Fibroblast of lung (primary cell): ENCODE measurements at regions not wholly inside any gene's neighbourhood (a gene's known extent, or its start where the extent isn't known, plus 50 kb on each side); places are given as distances from the start of the nearest gene placed in this dataset.

ENCODE experiments used
- DNase-seq, 2 donors: peaks; one replicate each; pipeline versions ENCODE4 v3.0.0 to v3.0.0-alpha.2; 2010; ENCODE audit warnings: low read depth in 2 of 2
- H2AFZ ChIP-seq: 2 replicates; pipeline ENCODE4 v1.5.1; 2012; ENCODE audit warnings: low read length, control low read depth, inconsistent platforms
- H3K27ac ChIP-seq: 2 replicates; pipeline ENCODE4 v1.5.1; 2011; ENCODE audit warnings: low read length, control low read depth; ENCODE audit not compliant: insufficient read depth
- H3K27me3 ChIP-seq: 2 replicates; pipeline ENCODE4 v1.5.1; 2011; ENCODE audit warnings: mild to moderate bottlenecking, low read length; ENCODE audit not compliant: control insufficient read depth, insufficient read depth
- H3K36me3 ChIP-seq: 2 replicates; pipeline ENCODE4 v1.5.1; 2011; ENCODE audit warnings: low read length; ENCODE audit not compliant: control insufficient read depth, insufficient read depth
- H3K4me1 ChIP-seq: 2 replicates; pipeline ENCODE4 v1.5.1; 2011; ENCODE audit warnings: low read length; ENCODE audit not compliant: control insufficient read depth, insufficient read depth; ENCODE audit errors: extremely low read depth
- H3K4me2 ChIP-seq: 2 replicates; pipeline ENCODE4 v1.5.1; 2011; ENCODE audit warnings: low read length, control low read depth; ENCODE audit not compliant: insufficient read depth; ENCODE audit errors: extremely low read depth
- H3K4me3 ChIP-seq, 4 experiments: fragments of 200-600 bp in 1 of 4; sonication (generic) in 1 of 4; replicated peaks in 1 of 4; 2 replicates each; pipeline ENCODE4 v1.5.1; 2011 to 2016; ENCODE audit warnings: low read length in 4 of 4, low read depth in 3 of 4, mild to moderate bottlenecking in 3 of 4, control low read depth in 2 of 4, inconsistent platforms in 1 of 4, mixed read lengths in 1 of 4; ENCODE audit not compliant: insufficient read depth in 1 of 4; ENCODE audit errors: control extremely low read depth in 1 of 4
- H3K79me2 ChIP-seq: 2 replicates; pipeline ENCODE4 v1.5.1; 2012; ENCODE audit warnings: mild to moderate bottlenecking, low read length, inconsistent platforms; ENCODE audit not compliant: control insufficient read depth, insufficient read depth
- H3K9ac ChIP-seq: 2 replicates; pipeline ENCODE4 v1.5.1; 2011; ENCODE audit warnings: mild to moderate bottlenecking, low read length, control low read depth; ENCODE audit not compliant: insufficient read depth
- H3K9me3 ChIP-seq: 2 replicates; pipeline ENCODE4 v1.5.1; 2012; ENCODE audit warnings: low read depth, low read length; ENCODE audit not compliant: control insufficient read depth, insufficient read depth
- H4K20me1 ChIP-seq: 2 replicates; pipeline ENCODE4 v1.5.1; 2011; ENCODE audit warnings: low read length; ENCODE audit not compliant: control insufficient read depth, insufficient read depth; ENCODE audit errors: extremely low read depth
- EZH2 ChIP-seq: IDR thresholded peaks from 2 replicates; pipeline ENCODE4 v1.5.1; 2012; ENCODE audit warnings: low read length, control low read depth, mild to moderate bottlenecking; ENCODE audit errors: missing control alignments
- TF ChIP-seq, protein P1 (sequence below), 2 donors: IDR thresholded peaks in 1 of 2; conservative IDR thresholded peaks in 1 of 2; 1 replicate in 1 of 2; 2 replicates in 1 of 2; pipeline ENCODE4 v1.5.1; 2011 to 2012; ENCODE audit warnings: low read length in 2 of 2, control low read depth in 1 of 2, inconsistent platforms in 1 of 2, low read depth in 1 of 2, mild to moderate bottlenecking in 1 of 2

DNA sequence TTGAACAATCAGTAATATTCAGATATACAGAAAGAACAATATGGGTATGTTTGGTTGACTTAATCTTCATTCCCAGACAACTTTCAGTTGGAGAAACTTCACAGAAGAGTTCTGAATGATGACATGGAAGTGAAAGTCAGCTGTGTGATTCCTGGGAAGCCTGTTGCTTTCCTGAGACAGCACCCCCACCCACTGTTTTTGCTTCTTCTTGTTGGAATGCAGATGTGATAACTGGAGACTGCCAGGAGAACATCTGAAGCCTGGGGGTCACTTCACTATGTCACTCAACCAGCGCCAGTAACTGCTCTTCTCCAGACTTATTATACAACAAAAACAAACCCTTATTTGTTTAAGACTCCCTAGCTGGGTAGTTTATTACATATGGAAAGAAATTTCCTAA is 599.4 kb downstream of the ZIC1 start:
- Histone ChIP-seq H3K4me1 (no peaks in the 10 kb centered on the region), H3K27ac (no peak overlapping the region), H2AFZ (no peak overlapping the region), H3K4me2 (no peak overlapping the region), H3K4me3 (no peak overlapping the region), H3K9me3 (no peaks in the 10 kb centered on the region), H3K36me3 (no peaks in the 10 kb centered on the region), H3K9ac (no peak overlapping the region), H3K79me2 (no peaks in the 10 kb centered on the region), H4K20me1 (no peaks in the 10 kb centered on the region), H3K27me3 (no peaks in the 10 kb centered on the region)
- no peak for DNase-seq
- TF ChIP-seq, protein P1, sequence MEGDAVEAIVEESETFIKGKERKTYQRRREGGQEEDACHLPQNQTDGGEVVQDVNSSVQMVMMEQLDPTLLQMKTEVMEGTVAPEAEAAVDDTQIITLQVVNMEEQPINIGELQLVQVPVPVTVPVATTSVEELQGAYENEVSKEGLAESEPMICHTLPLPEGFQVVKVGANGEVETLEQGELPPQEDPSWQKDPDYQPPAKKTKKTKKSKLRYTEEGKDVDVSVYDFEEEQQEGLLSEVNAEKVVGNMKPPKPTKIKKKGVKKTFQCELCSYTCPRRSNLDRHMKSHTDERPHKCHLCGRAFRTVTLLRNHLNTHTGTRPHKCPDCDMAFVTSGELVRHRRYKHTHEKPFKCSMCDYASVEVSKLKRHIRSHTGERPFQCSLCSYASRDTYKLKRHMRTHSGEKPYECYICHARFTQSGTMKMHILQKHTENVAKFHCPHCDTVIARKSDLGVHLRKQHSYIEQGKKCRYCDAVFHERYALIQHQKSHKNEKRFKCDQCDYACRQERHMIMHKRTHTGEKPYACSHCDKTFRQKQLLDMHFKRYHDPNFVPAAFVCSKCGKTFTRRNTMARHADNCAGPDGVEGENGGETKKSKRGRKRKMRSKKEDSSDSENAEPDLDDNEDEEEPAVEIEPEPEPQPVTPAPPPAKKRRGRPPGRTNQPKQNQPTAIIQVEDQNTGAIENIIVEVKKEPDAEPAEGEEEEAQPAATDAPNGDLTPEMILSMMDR (conservative IDR thresholded peaks at IDR 0.05 in 1 of 2, IDR thresholded peaks at IDR 0.05 in 1 of 2; ENCODE audit: low read depth in 1 of 2, low read length in 2 of 2), result no peak
- no peak for TF ChIP-seq EZH2

DNA sequence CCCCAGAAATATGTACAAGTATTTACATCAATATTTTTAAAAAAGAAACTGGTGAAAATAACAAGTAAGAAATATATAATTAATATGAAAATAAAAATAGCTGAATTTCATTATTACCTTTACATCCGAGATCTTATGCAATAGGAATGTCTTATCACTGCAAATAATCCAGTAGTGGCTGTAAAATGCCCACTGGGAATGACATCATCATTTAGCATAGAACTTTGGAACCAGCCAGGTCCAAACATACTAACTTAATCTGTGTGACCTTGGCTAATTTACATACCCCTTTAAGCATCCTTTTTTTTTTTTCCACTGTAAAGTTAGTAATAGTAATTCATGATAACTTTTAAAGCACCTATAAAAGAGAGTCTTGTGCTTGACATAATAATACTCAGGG is 611.7 kb downstream of the ZIC1 start:
- Histone ChIP-seq H3K27ac (no peak overlapping the region), H3K9me3 (no peaks in the 10 kb centered on the region)

DNA sequence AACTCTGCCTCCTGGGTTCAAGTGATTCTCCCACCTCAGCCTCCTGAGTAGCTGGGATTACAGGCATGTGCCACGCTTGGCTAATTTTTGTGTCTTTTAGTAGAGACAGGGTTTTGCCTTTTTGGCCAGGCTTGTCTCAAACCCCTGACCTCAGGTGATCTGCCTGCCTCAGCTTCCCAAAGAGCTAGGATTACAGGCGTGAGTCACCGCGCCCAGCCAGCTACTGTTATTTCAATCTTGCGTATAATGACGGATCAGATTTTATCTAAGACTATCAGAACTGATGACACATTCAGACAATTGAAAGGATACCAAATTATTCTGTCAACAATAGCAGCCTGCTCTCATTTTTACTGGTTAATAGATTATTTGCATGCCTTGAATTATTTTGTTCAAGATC is 612.2 kb downstream of the ZIC1 start:
- Histone ChIP-seq H4K20me1 (no peaks in the 10 kb centered on the region), H3K27me3 (no peaks in the 10 kb centered on the region), H3K4me2 (no peak overlapping the region), H3K4me3 (no peak overlapping the region), H3K79me2 (no peaks in the 10 kb centered on the region), H3K27ac (no peak overlapping the region), H3K36me3 (no peaks in the 10 kb centered on the region), H3K9me3 (no peaks in the 10 kb centered on the region), H3K4me1 (no peaks in the 10 kb centered on the region), H2AFZ (no peak overlapping the region), H3K9ac (no peak overlapping the region)
- TF ChIP-seq, protein P1 (conservative IDR thresholded peaks at IDR 0.05 in 1 of 2, IDR thresholded peaks at IDR 0.05 in 1 of 2; ENCODE audit: low read depth in 1 of 2, low read length in 2 of 2), result no peak
- peak in 1 of 2 donors; percentile 64 for DNase-seq

More for the DNA sequence above, 611.7 kb downstream of the ZIC1 start:
- Histone ChIP-seq H3K4me1 (no peaks in the 10 kb centered on the region), H3K4me3 (no peak overlapping the region), H3K79me2 (no peaks in the 10 kb centered on the region), H2AFZ (no peak overlapping the region), H3K9ac (no peak overlapping the region), H3K4me2 (no peak overlapping the region), H4K20me1 (no peaks in the 10 kb centered on the region), H3K36me3 (no peaks in the 10 kb centered on the region), H3K27me3 (no peaks in the 10 kb centered on the region)
- no peak for TF ChIP-seq EZH2
- TF ChIP-seq, protein P1 (conservative IDR thresholded peaks at IDR 0.05 in 1 of 2, IDR thresholded peaks at IDR 0.05 in 1 of 2; ENCODE audit: low read depth in 1 of 2, low read length in 2 of 2), result no peak
- DNase-seq, result peak in 1 of 2 donors; percentile 13
